ENCODE measurements at regions not wholly inside any gene's neighbourhood (a gene's known extent, or its start where the extent isn't known, plus 50 kb on each side); places are given as distances from the start of the nearest gene placed in this dataset.
A peak's percentile ranks its signal among the peaks of the same experiment; 100 is the strongest.

DNA sequence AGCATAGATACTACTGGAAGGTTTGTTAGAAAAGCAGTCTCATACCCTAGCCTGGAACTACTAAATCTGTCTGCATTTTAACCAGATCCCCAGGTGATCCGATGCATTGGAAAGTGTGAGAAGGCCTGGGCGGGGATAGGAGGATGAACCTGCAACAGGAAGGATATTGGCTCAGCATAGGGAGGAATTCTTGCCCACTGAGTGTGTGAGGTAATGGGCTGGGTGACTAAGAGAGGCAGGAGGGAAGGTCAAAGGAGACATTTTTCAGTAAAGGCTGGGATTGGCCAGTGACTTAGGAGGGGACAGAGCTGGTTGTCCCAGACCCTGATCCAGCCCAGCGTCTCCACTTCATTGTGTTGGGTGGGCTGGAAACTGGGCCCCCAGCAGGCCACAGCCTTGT lies 191.0 kb upstream of the LRFN2 start:
- no peaks in the 10 kb centered on the region for H3K4me1 Mint-ChIP-seq
- no peak overlapping the region for H3K27ac Mint-ChIP-seq
- no peak for TF ChIP-seq CTCF (IDR thresholded peaks at IDR 0.05; ENCODE audit: unreplicated experiment in 3 of 3)
- no peaks in the 10 kb centered on the region for H3K36me3 Mint-ChIP-seq (ENCODE audit: low read depth)
- H3K27me3 Mint-ChIP-seq (ENCODE audit: low read depth), result peaks cover 17% of the 10 kb centered on the region
- no peak overlapping the region for H3K4me3 Mint-ChIP-seq
- H3K9me3 Mint-ChIP-seq, result no peaks in the 10 kb centered on the region

DNA sequence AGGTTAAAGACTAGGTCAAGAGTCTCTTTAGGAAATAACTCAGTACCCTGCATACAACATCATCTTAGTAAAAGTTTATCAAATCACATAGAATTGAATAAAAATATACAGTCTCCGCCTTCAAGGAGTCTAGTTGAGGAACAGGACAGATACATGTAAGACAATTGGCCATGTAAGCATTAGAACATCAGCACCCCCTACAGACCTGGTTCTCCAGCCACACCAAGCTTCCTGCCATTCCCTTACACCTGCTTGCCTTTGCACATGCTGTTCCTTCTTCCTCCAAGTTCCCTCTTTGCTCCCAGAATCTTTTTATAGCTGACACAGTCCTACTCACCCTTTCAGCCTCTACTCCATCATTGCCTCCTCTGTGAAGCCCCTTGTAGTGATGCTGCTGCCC lies 187.8 kb upstream of the LRFN2 start:
- TF ChIP-seq CTCF (IDR thresholded peaks at IDR 0.05; ENCODE audit: unreplicated experiment in 3 of 3), result no peak
- Mint-ChIP-seq H3K27ac (no peak overlapping the region), H3K9me3 (no peaks in the 10 kb centered on the region), H3K4me1 (no peaks in the 10 kb centered on the region), H3K36me3 (ENCODE audit: low read depth) (no peaks in the 10 kb centered on the region), H3K27me3 (ENCODE audit: low read depth) (peaks cover 19% of the 10 kb centered on the region), H3K4me3 (no peak overlapping the region)

DNA sequence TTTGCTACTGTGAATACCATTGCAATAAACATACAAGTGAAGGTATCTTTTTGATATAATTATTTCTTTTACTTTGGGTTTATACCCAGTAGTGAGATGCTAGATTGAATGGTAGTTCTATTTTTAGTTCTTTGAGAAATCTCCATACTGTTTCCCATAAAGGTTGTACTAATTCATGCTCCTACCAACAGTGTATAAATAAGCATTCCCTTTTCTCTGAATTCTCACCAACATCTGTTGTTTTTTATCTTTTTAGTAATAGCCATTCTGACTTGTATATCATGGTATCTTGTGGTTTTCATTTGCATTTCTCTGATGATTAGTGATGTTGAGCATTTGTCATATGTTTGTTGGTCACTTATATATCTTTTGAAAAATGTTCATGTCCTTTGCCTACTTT lies 183.6 kb upstream of the LRFN2 start:
- Mint-ChIP-seq H3K4me3 (no peak overlapping the region), H3K4me1 (no peaks in the 10 kb centered on the region), H3K36me3 (ENCODE audit: low read depth) (no peaks in the 10 kb centered on the region), H3K27me3 (ENCODE audit: low read depth) (peaks cover 28% of the 10 kb centered on the region), H3K27ac (no peak overlapping the region), H3K9me3 (no peaks in the 10 kb centered on the region)
- TF ChIP-seq CTCF (IDR thresholded peaks at IDR 0.05; ENCODE audit: unreplicated experiment in 3 of 3), result no peak

GRCh38 chr6:40764726-40765125 lies 177.6 kb upstream of the LRFN2 start:
- H3K27ac Mint-ChIP-seq, result peak overlapping the region in 1 of 3 experiments; percentile 26
- H3K9me3 Mint-ChIP-seq, result no peaks in the 10 kb centered on the region
- no peak for TF ChIP-seq CTCF (IDR thresholded peaks at IDR 0.05; ENCODE audit: unreplicated experiment in 3 of 3)
- no peak overlapping the region for H3K4me3 Mint-ChIP-seq
- peaks cover 8% of the 10 kb centered on the region for H3K4me1 Mint-ChIP-seq
- H3K36me3 Mint-ChIP-seq (ENCODE audit: low read depth), result no peaks in the 10 kb centered on the region
- peaks cover 20% of the 10 kb centered on the region for H3K27me3 Mint-ChIP-seq (ENCODE audit: low read depth)

DNA sequence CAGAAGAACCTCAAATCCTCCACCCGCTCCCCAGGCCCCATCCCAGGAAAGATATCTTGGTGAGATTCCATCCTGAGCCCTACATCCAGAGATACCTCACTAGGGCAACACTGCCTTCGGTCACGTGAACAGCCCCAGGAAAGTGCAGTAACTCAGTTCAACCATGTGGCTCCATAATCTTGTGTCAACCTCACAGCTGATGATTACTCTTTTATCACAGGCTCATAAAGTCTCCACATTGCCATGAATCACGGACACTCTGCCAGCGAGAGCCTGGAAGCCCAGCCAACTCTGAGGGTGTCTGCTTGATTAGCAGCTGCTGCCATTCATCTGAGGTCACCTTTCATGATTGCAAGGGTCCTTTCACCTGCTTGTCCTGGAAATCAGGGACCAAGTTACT lies 175.8 kb upstream of the LRFN2 start:
- peaks cover 14% of the 10 kb centered on the region for H3K27me3 Mint-ChIP-seq (ENCODE audit: low read depth)
- no peak overlapping the region for H3K4me3 Mint-ChIP-seq
- TF ChIP-seq CTCF (IDR thresholded peaks at IDR 0.05; ENCODE audit: unreplicated experiment in 3 of 3), result no peak
- H3K9me3 Mint-ChIP-seq, result no peaks in the 10 kb centered on the region
- H3K4me1 Mint-ChIP-seq, result peaks cover 8% of the 10 kb centered on the region
- H3K27ac Mint-ChIP-seq, result no peak overlapping the region
- H3K36me3 Mint-ChIP-seq (ENCODE audit: low read depth), result no peaks in the 10 kb centered on the region

DNA sequence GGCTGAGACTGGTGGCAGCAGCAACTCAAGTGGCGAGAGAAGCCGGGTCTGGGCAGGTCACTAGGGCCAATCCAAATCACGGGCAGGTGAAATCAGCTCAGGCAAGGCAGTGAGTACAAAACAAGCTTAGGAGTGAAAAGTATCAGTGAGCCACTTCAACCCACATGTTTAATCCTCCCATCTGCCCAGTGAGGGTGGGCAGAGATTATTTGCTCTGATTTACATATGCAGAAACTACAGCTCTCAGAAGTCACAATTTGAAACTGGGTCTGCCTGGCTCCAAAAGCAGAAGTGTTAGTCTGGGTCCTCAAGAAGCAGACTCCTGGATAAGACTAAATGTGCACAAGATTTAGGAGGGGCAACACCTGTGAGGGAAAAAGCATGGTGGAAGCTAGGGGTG lies 173.7 kb upstream of the LRFN2 start:
- no peak for TF ChIP-seq CTCF (IDR thresholded peaks at IDR 0.05; ENCODE audit: unreplicated experiment in 3 of 3)
- Mint-ChIP-seq H3K4me1 (peaks cover 8% of the 10 kb centered on the region), H3K4me3 (no peak overlapping the region), H3K36me3 (ENCODE audit: low read depth) (no peaks in the 10 kb centered on the region), H3K9me3 (no peaks in the 10 kb centered on the region), H3K27ac (no peak overlapping the region), H3K27me3 (ENCODE audit: low read depth) (peaks cover 21% of the 10 kb centered on the region)
